HepG2 (cell line): ENCODE measurements at regions not wholly inside any gene's neighbourhood (a gene's known extent, or its start where the extent isn't known, plus 50 kb on each side); places are given as distances from the start of the nearest gene placed in this dataset.

Source experiments
- DZIP1 ChIP-seq: sonication (generic); formaldehyde crosslinking; IDR thresholded peaks from 2 replicates; pipeline ENCODE4 v1.5.0; 2020; ENCODE audit warnings: mild to moderate bottlenecking, missing genetic modification reagents
- FOXJ3 ChIP-seq: sonication (generic); formaldehyde crosslinking; IDR thresholded peaks from 2 replicates; pipeline ENCODE4 v1.4.0; 2020; ENCODE audit warnings: missing genetic modification reagents, mild to moderate bottlenecking, borderline replicate concordance
- FOXM1 ChIP-seq: sonication (generic); formaldehyde crosslinking; IDR thresholded peaks from 2 replicates; pipeline ENCODE4 v1.5.0; 2020; ENCODE audit warnings: missing genetic modification reagents
- GZF1 ChIP-seq: sonication (generic); formaldehyde crosslinking; IDR thresholded peaks from 2 replicates; pipeline ENCODE4 v1.5.1; 2020; ENCODE audit warnings: mild to moderate bottlenecking, missing genetic modification reagents
- HNRNPH1 ChIP-seq: fragments of 200-400 bp; formaldehyde crosslinking; optimal IDR thresholded peaks from 2 replicates; pipeline ENCODE3; 2017; ENCODE audit warnings: mild to moderate bottlenecking, low read depth, low read length
- IKZF5 ChIP-seq: IDR thresholded peaks from 2 replicates; pipeline ENCODE4 v1.6.1; 2018; ENCODE audit warnings: missing genetic modification reagents, mild to moderate bottlenecking, missing compliant biosample characterization
- JDP2 ChIP-seq: sonication (generic); formaldehyde crosslinking; IDR thresholded peaks from 2 replicates; pipeline ENCODE4 v1.8.1; 2022; ENCODE audit warnings: missing genetic modification reagents, borderline replicate concordance
- KDM4B ChIP-seq: sonication (generic); formaldehyde crosslinking; IDR thresholded peaks from 2 replicates; pipeline ENCODE4 v1.4.0; 2020; ENCODE audit warnings: missing genetic modification reagents
- MED8 ChIP-seq: sonication (generic); formaldehyde crosslinking; IDR thresholded peaks from 2 replicates; pipeline ENCODE4 v1.8.1; 2023; ENCODE audit warnings: mild to moderate bottlenecking, missing genetic modification reagents; ENCODE audit not compliant: insufficient replicate concordance
- REL ChIP-seq: sonication (generic); formaldehyde crosslinking; conservative IDR thresholded peaks from 2 replicates; pipeline ENCODE4 v1.8.0; 2022; ENCODE audit warnings: mild to moderate bottlenecking, missing genetic modification reagents, moderate library complexity
- SIN3A ChIP-seq: IDR thresholded peaks from 2 replicates; pipeline ENCODE4 v1.6.1; 2011; ENCODE audit warnings: low read depth, mild to moderate bottlenecking, control low read depth, low read length, borderline replicate concordance
- SMAD3 ChIP-seq: sonication (generic); formaldehyde crosslinking; IDR thresholded peaks from 2 replicates; pipeline ENCODE4 v1.4.0; 2020; ENCODE audit warnings: missing genetic modification reagents
- STAT5B ChIP-seq: sonication (generic); formaldehyde crosslinking; IDR thresholded peaks from 2 replicates; pipeline ENCODE4 v1.4.0; 2020; ENCODE audit warnings: missing genetic modification reagents
- SYNCRIP ChIP-seq: fragments of 200-400 bp; formaldehyde crosslinking; IDR thresholded peaks from 2 replicates; pipeline ENCODE4 v1.6.1; 2018; ENCODE audit warnings: mild to moderate bottlenecking, low read depth, low read length; ENCODE audit not compliant: insufficient read depth
- ZNF180 ChIP-seq: sonication (generic); formaldehyde crosslinking; IDR thresholded peaks from 2 replicates; pipeline ENCODE4 v1.4.0; 2020; ENCODE audit warnings: low read depth, missing genetic modification reagents, borderline replicate concordance
- ZNF556 ChIP-seq: sonication (generic); formaldehyde crosslinking; IDR thresholded peaks from 2 replicates; pipeline ENCODE4 v1.4.0; 2020; ENCODE audit warnings: mild to moderate bottlenecking, missing genetic modification reagents, borderline replicate concordance
- ZNF597 ChIP-seq: sonication (generic); formaldehyde crosslinking; IDR thresholded peaks from 2 replicates; pipeline ENCODE4 v1.5.0; 2020; ENCODE audit warnings: missing genetic modification reagents
- ZNF615 ChIP-seq: sonication (generic); formaldehyde crosslinking; IDR thresholded peaks from 2 replicates; pipeline ENCODE4 v1.5.0; 2020; ENCODE audit warnings: mild to moderate bottlenecking, missing genetic modification reagents, borderline replicate concordance
- ZNF850 ChIP-seq: sonication (generic); formaldehyde crosslinking; conservative IDR thresholded peaks from 2 replicates; pipeline ENCODE4 v1.9.0; 2021; ENCODE audit warnings: mild to moderate bottlenecking, missing genetic modification reagents
- TF ChIP-seq, protein P1 (sequence below): sonication (generic); formaldehyde crosslinking; IDR thresholded peaks from 2 replicates; pipeline ENCODE4 v1.8.1; 2023; ENCODE audit warnings: mild to moderate bottlenecking, moderate library complexity, missing genetic modification reagents
- TF ChIP-seq, protein P2 (sequence below): sonication (generic); formaldehyde crosslinking; IDR thresholded peaks from 2 replicates; pipeline ENCODE4 v1.5.1; 2020; ENCODE audit warnings: missing genetic modification reagents, mild to moderate bottlenecking, borderline replicate concordance
- TF ChIP-seq, protein P3 (sequence below): sonication (generic); formaldehyde crosslinking; IDR thresholded peaks from 2 replicates; pipeline ENCODE4 v1.4.0; 2020; ENCODE audit warnings: missing genetic modification reagents

GRCh38 chr1:178037510-178038253, 56.2 kb upstream of the RASAL2 start (continued):
- TF ChIP-seq DZIP1 (CRISPR knock-in tag) = no peak
- no peak for TF ChIP-seq SIN3A
- no peak for TF ChIP-seq ZNF180 (CRISPR knock-in tag)
- peak; percentile 85 for TF ChIP-seq MED8 (CRISPR knock-in tag)
- no peak for TF ChIP-seq KDM4B (CRISPR knock-in tag)
- TF ChIP-seq GZF1 (CRISPR knock-in tag) = no peak
- no peak for TF ChIP-seq HNRNPH1
- no peak for TF ChIP-seq SYNCRIP
- TF ChIP-seq IKZF5 (CRISPR knock-in tag) = peak; percentile 69
- 0 out of 2 replicates have a peak, but pooled peaks have one; percentile 69 for TF ChIP-seq REL (CRISPR knock-in tag)
- TF ChIP-seq, protein P1, sequence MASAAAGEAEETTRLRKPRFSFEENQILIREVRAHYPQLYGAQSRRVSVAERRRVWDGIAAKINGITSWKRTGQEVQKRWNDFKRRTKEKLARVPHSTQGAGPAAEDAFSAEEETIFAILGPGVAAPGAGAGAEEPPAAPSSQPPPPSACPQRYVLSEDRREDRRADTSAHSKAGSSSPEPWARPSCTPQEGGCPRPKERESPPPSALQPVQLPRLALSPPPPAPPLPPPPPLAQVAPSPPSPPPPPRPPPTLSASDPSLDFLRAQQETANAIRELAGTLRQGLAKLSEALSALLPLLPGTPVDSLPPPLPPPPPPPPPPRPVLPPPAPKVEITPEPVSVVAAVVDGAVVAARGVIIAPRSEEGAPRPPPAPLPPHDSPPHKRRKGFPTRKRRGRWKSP (CRISPR knock-in tag) = peak; percentile 73
- TF ChIP-seq FOXM1 = no peak
- TF ChIP-seq, protein P2, sequence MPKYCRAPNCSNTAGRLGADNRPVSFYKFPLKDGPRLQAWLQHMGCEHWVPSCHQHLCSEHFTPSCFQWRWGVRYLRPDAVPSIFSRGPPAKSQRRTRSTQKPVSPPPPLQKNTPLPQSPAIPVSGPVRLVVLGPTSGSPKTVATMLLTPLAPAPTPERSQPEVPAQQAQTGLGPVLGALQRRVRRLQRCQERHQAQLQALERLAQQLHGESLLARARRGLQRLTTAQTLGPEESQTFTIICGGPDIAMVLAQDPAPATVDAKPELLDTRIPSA (CRISPR knock-in tag) = peak; percentile 56; the same call in 1 of the 2 replicates
- no peak for TF ChIP-seq FOXJ3 (CRISPR knock-in tag)
- no peak for TF ChIP-seq JDP2
- TF ChIP-seq, protein P3, sequence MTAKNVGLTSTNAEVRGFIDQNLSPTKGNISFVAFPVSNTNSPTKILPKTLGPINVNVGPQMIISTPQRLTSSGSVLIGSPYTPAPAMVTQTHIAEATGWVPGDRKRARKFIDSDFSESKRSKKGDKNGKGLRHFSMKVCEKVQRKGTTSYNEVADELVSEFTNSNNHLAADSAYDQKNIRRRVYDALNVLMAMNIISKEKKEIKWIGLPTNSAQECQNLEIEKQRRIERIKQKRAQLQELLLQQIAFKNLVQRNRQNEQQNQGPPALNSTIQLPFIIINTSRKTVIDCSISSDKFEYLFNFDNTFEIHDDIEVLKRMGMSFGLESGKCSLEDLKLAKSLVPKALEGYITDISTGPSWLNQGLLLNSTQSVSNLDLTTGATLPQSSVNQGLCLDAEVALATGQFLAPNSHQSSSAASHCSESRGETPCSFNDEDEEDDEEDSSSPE (CRISPR knock-in tag) = peak; percentile 62
- TF ChIP-seq ZNF850 = no peak; the same call in 1 of the 2 replicates
- peak; percentile 74; the same call in 1 of the 2 replicates for TF ChIP-seq ZNF556 (CRISPR knock-in tag)
- TF ChIP-seq SMAD3 (CRISPR knock-in tag) = no peak
- no peak for TF ChIP-seq ZNF597 (CRISPR knock-in tag)
- TF ChIP-seq STAT5B (CRISPR knock-in tag) = peak; percentile 9; the same call in 1 of the 2 replicates
- TF ChIP-seq ZNF615 (CRISPR knock-in tag) = no peak
